ENCODE measurements at regions not wholly inside any gene's neighbourhood (a gene's known extent, or its start where the extent isn't known, plus 50 kb on each side); places are given as distances from the start of the nearest gene placed in this dataset.

DNA sequence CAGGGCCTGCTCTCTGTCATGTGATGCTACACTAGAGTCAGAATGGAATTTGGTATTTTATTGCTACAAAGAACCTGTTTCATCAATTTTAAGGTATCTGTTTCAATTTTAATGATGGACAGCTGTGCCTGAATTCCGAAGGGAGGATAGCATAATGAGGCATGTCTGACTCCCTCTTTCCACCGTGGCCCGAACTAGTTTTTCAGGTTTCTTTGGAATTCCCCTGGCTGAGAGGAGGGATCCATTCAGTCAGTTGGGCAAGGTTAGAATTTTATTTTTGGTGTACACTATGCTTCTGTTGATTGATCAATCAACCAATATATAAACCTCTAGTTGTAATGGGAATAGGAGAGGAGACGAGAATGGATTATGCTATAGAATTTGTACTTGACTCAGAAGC lies 761.8 kb downstream of the FAM133A start:
- Mint-ChIP-seq H3K27ac (no peak overlapping the region), H3K27me3 (ENCODE audit: low read depth in 3 of 3) (no peaks in the 10 kb centered on the region), H3K4me1 (no peaks in the 10 kb centered on the region), H3K9me3 (peaks cover 0 to 2% (median 0%) of the 10 kb centered on the region in 7 donors), H3K36me3 (no peaks in the 10 kb centered on the region), H3K4me3 (no peak overlapping the region)
- no peak overlapping the region for H3K9ac ChIP-seq (ENCODE audit: insufficient read depth, low read length, poor library complexity, severe bottlenecking)
- no peaks in the 10 kb centered on the region for H3K9me3 ChIP-seq (replicated peaks in 1 of 2; ENCODE audit: control insufficient read depth in 1 of 2, insufficient read depth in 1 of 2, low read length in 2 of 2)
- no peak overlapping the region for H3K27ac ChIP-seq (ENCODE audit: low read depth in 1 of 2, low read length in 2 of 2)
- H4K20me1 ChIP-seq (ENCODE audit: insufficient read depth, low read length), result no peaks in the 10 kb centered on the region
- no peaks in the 10 kb centered on the region for H3K36me3 ChIP-seq (replicated peaks in 1 of 2; ENCODE audit: control insufficient read depth in 1 of 2, insufficient read depth in 2 of 2, low read length in 2 of 2)
- no peaks in the 10 kb centered on the region for H3K4me1 ChIP-seq (ENCODE audit: control insufficient read depth in 1 of 2, insufficient read depth in 2 of 2, low read length in 2 of 2)
- H3K27me3 ChIP-seq (ENCODE audit: control insufficient read depth in 2 of 2, insufficient read depth in 2 of 2, low read length in 2 of 2), result no peaks in the 10 kb centered on the region
- H3K4me2 ChIP-seq (replicated peaks; ENCODE audit: extremely low read depth, low read length, poor library complexity, severe bottlenecking), result no peak overlapping the region
- H3K79me2 ChIP-seq (ENCODE audit: insufficient read depth, low read length), result no peaks in the 10 kb centered on the region
- no CpG with 5 or more reads among the region's 4 CpGs for WGBS (ENCODE audit: insufficient coverage)
- TF ChIP-seq, protein P1, sequence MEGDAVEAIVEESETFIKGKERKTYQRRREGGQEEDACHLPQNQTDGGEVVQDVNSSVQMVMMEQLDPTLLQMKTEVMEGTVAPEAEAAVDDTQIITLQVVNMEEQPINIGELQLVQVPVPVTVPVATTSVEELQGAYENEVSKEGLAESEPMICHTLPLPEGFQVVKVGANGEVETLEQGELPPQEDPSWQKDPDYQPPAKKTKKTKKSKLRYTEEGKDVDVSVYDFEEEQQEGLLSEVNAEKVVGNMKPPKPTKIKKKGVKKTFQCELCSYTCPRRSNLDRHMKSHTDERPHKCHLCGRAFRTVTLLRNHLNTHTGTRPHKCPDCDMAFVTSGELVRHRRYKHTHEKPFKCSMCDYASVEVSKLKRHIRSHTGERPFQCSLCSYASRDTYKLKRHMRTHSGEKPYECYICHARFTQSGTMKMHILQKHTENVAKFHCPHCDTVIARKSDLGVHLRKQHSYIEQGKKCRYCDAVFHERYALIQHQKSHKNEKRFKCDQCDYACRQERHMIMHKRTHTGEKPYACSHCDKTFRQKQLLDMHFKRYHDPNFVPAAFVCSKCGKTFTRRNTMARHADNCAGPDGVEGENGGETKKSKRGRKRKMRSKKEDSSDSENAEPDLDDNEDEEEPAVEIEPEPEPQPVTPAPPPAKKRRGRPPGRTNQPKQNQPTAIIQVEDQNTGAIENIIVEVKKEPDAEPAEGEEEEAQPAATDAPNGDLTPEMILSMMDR (IDR thresholded peaks at IDR 0.05), result no peak
- no peak overlapping the region for H3K4me3 ChIP-seq (replicated peaks in 1 of 3; ENCODE audit: low read depth in 2 of 3, low read length in 3 of 3)
- intact Hi-C loops (cut with micrococcal nuclease), result no loop called here
- H2AFZ ChIP-seq (ENCODE audit: insufficient read depth, low read depth, low read length, poor library complexity, severe bottlenecking), result no peak overlapping the region
- no peak for DNase-seq

DNA sequence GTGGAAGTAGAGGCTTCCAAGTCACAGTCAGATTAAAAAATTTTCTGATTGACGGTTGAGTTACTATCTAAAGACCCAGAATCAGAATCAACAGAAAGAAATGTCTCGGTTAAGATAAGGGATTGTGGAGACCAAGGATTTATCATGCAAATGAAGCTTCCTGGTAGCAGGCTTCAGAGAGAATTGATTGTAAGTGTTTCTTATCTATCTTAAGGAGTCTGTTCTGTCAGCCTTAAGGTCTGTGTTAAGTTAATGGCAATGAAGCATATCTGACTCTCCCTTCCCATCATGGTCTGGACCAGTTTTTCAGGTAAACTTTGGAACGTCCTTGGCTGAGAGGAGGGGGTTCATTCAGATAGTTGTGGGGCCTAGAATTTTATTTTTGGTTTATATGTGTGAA lies 780.2 kb downstream of the FAM133A start:
- Mint-ChIP-seq H3K9me3 (no peaks in the 10 kb centered on the region), H3K27me3 (ENCODE audit: low read depth in 3 of 3) (no peaks in the 10 kb centered on the region), H3K27ac (no peak overlapping the region), H3K4me3 (no peak overlapping the region), H3K4me1 (no peaks in the 10 kb centered on the region), H3K36me3 (no peaks in the 10 kb centered on the region)
- TF ChIP-seq, protein P1 (IDR thresholded peaks at IDR 0.05), result no peak
- Histone ChIP-seq H3K4me2 (replicated peaks; ENCODE audit: extremely low read depth, low read length, poor library complexity, severe bottlenecking) (no peak overlapping the region), H3K79me2 (ENCODE audit: insufficient read depth, low read length) (no peaks in the 10 kb centered on the region), H3K9me3 (replicated peaks in 1 of 2; ENCODE audit: control insufficient read depth in 1 of 2, insufficient read depth in 1 of 2, low read length in 2 of 2) (no peaks in the 10 kb centered on the region), H3K9ac (ENCODE audit: insufficient read depth, low read length, poor library complexity, severe bottlenecking) (no peak overlapping the region), H3K36me3 (replicated peaks in 1 of 2; ENCODE audit: control insufficient read depth in 1 of 2, insufficient read depth in 2 of 2, low read length in 2 of 2) (no peaks in the 10 kb centered on the region), H3K4me1 (ENCODE audit: control insufficient read depth in 1 of 2, insufficient read depth in 2 of 2, low read length in 2 of 2) (no peaks in the 10 kb centered on the region), H4K20me1 (ENCODE audit: insufficient read depth, low read length) (no peaks in the 10 kb centered on the region), H3K27ac (ENCODE audit: low read depth in 1 of 2, low read length in 2 of 2) (no peak overlapping the region), H2AFZ (ENCODE audit: insufficient read depth, low read depth, low read length, poor library complexity, severe bottlenecking) (no peak overlapping the region), H3K4me3 (replicated peaks in 1 of 3; ENCODE audit: low read depth in 2 of 3, low read length in 3 of 3) (no peak overlapping the region), H3K27me3 (ENCODE audit: control insufficient read depth in 2 of 2, insufficient read depth in 2 of 2, low read length in 2 of 2) (no peaks in the 10 kb centered on the region)
- no peak for DNase-seq
- intact Hi-C loops (cut with micrococcal nuclease), result no loop called here
- no CpG with 5 or more reads among the region's 3 CpGs for WGBS (ENCODE audit: insufficient coverage)

All from CD14-positive monocyte (primary cell).